ENCODE measurements at regions not wholly inside any gene's neighbourhood (a gene's known extent, or its start where the extent isn't known, plus 50 kb on each side); places are given as distances from the start of the nearest gene placed in this dataset.

DNA sequence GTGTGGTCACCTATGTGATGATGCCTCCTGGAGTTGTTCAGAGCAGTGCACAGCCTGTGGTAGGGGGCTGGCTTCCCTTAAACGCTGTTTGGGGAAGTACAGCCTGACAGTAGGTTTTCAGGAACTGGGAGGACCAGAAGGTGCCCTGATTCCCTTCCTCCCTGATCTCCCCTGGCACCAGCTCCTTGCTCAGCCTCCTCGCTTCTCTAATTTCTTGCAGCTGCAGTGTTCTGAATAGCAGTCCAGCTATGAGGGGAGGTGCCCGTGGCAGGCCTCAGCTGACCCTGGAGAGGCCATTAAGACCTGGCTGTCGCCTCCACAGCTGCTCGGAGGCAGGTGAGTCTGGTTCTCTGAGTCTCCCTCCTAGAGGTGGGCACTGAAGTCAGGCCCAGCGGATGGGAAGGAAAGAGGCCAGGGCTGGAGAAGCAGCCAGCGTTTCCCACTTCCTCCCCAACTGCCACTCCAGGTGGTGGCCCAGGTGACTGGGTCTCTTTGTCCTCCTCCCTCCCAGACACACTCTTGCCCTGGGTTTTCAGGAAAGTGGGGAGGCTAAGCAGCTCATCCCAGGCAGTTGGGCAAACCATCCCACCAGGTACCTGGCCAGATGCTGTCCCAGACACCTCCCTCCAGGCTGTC, 52.0 kb upstream of the RPL11 start:
- in situ Hi-C loops (cut with MboI; ENCODE audit: low sequenced_read_pairs): loop anchor here (5.0 kb wide), 1 partner anchor 97 kb away; no protein-coding TSS in a partner anchor

DNA sequence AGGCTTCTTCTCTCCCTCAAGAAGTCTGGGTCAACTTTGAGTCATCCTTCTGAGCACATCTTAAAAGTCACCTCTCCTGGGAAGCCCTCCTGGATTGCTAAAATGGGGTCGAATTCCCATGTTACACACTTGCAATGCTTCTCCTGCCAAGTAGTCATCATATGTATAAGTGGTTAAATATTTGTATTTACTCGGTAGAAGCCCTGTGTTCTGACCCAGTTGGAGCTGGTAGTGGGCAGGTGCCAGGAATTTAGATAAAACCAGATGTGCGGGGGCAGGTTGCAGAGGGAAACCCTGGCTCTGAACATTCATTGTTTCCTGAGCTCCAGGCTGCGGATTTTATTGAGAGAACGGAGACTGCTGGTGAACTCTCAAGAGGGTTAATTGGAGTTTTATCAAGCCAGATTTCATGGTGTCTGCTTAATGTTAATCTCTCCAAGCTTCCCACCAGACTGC, 52.8 kb upstream of the RPL11 start:
- in situ Hi-C loops (cut with MboI; ENCODE audit: low sequenced_read_pairs): no loop called here

DNA sequence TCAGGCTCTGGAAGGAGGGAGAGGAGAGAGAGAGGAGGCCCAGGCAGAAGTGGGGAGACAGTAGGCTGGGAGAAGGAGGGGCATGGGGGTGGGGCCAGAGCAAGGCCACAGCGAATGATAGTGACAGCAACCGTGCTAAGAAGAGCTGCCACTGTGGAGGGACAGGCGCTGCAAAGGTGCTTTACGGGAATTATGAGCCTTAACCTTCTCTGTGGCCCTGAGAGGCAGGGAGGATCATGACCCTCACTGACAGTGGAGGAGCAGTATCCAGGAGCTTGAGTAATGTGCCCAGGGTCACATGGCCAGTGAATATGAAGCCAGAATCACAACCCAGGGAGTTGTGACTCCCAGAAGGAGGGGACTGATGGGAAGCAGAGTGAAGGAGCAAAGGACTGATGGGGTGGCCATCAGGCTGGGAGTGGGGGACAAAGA, 53.4 kb upstream of the RPL11 start:
- in situ Hi-C loops (cut with MboI; ENCODE audit: low sequenced_read_pairs): no loop called here

DNA sequence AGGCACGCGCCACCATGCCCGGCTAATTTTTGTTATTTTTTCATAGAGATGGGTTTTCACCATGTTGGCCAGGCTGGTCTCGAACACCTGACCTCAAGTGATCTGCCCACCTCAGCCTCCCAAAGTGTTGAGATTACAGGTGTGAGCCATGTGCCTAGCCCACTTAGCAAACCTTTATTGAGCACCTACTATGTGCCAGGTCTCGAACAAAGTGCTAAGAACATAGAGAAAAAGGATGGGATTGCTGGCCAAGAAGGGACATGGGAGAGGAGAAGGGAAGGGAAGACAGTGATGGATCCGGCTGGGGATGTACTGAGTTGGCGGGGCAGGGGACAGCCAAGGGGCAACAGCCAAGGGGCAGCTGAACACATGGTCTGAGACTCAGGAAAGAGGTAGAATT, 55.6 kb upstream of the RPL11 start:
- in situ Hi-C loops (cut with MboI; ENCODE audit: low sequenced_read_pairs): no loop called here

DNA sequence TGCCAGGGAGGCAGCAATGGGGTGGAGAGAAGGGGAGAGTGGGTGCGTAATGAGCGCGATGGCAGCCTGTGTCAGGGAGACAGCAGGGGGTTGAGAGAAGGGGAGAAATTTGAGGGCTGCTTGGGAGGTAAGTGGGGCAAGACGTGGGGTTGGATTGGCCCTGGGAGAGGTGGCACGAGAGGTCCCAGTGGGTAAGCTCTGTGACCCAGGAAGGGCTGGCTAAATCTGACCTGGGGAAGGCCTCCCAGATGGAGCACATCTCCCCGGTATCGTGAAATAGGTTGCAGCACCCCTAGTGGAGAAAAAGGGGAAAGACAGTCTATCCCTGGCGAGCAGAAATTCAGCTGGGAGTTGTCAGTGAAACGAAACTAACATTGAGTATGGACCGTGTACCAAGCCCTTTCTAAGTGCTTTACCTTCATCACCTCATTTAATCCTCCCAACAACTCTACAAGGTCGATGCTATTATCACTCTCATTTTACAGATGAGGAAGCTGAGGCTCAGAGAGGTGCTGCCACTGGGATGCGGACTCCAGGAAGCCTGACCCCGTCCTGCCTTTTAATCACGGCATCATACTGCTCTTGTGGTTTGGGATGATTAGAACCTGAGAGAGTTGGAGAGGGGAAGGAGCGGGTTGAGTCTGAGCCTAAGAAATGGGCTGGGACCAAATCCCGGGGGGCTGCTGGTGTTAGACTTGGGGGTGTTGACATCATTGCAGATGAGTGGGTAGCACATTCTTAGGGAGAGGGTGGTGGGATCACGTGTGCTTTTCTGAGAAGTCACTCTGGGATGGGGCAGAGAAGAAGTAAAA, 56.6 kb upstream of the RPL11 start:
- in situ Hi-C loops (cut with MboI; ENCODE audit: low sequenced_read_pairs): no loop called here

DNA sequence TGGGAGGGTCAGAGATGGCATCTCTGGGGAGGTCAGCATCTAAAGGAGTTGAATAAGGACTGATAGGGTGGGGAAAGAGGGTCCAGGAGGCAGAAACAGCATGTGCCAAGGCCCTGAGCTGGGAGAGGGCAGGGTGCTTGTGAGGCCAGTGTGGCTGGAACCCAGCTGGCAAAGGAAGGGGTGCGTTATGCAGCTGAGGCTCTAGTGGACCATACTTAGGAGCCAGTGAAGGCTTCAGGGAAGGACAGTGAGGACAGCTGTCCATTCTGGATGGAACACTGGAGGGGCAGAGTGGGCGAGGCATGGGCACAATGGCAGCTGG, 57.1 kb upstream of the RPL11 start:
- in situ Hi-C loops (cut with MboI; ENCODE audit: low sequenced_read_pairs): no loop called here

DNA sequence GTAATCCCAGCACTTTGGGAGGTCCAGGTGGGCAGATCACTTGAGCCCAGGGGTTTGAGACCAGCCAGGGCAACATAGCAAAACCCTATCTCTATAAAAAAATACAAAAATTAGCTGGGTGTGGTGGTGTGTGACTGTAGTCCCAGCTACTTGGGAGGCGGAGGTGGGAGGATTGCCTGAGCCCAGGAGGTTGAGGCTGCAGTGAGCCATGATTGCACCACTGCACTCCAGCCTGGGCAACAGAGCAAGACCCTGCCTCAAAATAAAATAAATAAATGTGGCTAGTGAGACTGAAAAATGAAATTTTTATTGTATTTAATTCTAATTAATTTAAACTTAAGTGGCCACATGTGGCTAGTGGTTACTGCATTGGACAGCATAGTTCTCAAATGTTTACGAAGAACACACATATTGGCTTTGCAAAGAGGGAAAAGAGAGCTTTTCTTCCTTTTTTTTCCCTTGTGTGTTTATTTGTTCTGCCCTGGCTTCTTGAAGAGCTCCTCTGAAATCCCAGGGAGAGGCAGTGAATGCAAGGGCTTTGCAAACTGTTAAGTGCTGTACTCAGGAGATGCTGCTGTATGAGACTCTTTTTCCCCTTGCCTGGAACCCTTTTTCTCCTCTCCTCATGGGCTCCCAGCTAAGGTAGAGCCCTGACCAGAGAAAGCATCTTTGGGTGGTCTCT, 59.0 kb upstream of the RPL11 start:
- in situ Hi-C loops (cut with MboI; ENCODE audit: low sequenced_read_pairs): no loop called here

DNA sequence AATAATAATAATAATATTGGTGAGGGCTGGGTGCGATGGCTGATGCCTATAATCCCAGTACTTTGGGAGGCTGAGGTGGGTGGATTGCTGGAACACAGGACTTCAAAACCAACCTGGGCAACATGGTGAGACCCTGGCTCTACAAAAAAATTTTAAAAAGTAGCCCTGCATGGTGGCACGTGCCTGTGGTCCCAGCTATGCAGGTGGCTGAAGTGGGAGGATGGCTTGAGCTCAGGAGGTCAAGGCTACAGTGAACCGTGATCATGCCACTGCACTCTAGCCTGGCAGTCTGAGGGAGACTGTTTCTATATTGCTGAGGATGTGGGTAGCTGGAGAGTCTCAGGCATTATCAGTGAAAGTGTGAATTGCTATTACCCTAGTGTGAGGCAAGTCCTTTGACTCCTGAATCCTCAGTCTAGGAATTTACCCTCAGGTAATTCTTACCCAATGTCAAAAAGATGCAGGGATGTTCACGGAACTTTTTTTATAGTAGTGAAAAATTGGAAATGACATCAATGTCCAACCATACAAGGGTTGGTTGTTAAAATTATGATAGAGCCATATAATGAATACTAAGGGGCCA, 61.8 kb upstream of the RPL11 start:
- in situ Hi-C loops (cut with MboI; ENCODE audit: low sequenced_read_pairs): no loop called here

DNA sequence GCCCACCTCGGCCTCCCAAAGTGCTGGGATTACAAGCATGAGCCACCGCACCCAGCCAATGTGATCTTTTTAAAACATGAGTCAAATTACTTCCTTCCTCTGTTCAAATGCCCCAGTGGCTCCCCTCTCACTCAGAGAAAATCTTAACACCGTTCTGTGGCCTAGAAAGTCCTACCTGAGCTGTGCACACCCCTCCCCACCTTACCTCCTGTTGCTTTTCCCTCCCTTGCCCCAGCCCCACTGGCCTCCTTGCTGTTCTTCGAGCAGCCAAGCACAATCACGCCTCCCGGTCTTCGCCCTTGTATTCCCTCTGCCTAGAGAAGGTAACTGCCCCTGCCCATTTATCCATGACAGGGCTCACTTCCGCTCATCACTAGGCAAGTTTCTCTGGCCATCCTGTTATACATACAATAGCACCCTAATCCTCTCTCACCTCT, 62.6 kb upstream of the RPL11 start:
- in situ Hi-C loops (cut with MboI; ENCODE audit: low sequenced_read_pairs): no loop called here

DNA sequence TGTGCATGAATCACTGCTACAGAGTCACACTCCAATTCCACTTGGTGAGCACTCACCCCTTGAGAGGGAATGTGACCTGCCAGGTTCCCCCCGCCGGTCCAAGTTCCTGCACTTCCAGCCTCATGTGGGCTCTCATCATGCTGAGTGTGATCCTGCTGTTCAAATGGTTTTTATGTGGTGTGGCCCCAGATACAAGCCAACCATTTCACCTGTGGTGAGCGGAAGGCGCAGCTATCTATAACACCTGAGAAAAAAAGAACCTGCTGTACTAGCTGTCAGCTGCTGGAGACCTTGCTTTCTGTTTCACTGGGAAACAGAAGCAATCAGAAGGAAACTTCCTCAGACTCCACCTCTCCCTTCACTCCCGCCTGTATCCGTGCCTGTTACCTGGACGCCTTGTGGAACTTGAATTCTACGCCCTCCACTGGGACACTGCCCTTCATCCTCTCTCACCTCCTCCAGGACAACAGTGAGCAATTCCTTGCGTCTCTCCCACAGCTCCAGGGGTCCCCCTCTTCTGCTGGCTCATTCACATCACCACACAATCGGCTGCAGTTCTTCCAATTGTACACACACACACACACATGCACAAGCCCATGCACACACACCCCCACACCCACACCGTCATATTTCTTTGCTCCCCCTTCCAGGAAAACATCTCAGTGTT, 64.4 kb upstream of the RPL11 start:
- in situ Hi-C loops (cut with MboI; ENCODE audit: low sequenced_read_pairs): no loop called here

DNA sequence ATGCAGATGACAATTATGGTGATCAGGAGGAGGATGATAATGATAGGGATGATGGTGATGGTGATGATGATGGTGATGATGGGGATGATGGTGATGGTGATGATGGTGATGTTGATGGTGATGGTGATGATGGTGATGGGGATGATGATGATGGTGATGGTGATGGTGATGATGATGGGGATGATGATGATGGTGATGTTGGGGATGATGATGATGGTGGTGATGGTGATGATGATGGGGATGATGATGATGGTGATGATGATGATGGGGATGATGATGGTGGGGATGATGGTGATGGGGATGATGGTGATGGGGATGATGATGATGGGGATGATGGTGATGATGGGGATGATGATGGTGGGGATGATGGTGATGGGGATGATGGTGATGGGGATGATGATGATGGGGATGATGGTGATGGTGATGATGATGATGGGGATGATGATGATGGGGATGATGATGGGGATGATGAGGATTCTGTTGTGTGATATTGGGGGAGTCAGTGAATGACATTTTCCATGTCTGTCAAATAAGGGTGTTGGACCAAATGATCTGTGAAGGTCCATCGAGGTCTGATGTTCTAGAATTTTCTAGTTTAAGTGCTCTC, 65.6 kb upstream of the RPL11 start:
- in situ Hi-C loops (cut with MboI; ENCODE audit: low sequenced_read_pairs): no loop called here

DNA sequence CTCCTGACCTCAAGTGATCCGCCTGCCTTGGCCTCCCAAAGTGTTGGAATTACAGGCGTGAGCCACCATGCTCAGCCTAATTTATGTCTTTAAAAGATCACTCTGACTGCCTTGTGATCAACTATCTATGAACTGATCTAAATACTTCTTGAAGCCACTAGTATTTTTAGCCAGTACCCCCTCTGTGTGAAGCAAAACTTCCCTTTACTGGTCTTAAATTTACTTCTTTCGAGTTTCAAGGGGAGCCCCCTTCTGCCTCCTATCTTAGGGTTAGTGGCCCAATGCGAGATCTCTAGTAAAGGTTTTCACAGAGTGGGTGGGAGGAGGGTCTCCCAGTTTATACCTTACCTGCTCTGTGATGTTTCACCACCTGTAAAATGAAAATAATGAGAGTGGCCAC, 66.1 kb upstream of the RPL11 start:
- in situ Hi-C loops (cut with MboI; ENCODE audit: low sequenced_read_pairs): no loop called here

DNA sequence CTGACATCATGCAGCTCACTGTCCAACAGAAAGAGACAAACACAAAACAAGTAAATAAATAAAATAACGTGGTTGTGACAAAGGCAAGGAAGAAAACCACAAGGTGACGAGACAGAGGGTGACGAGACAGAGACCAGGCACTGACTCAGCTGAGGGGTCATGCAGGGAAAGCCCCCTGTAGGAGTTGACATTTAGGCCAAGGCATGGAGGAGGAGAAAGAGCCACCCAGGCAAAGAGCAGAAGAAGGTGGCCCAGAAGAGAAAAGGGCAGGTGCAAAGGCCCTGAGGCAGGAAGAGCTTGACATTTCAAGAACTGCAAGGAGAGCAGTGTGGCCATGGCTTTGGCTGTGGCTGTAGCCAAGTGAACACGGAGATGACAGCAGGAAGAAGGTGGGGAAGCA, 65.1 kb upstream of the ID3 start:
- in situ Hi-C loops (cut with MboI; ENCODE audit: low sequenced_read_pairs): no loop called here

DNA sequence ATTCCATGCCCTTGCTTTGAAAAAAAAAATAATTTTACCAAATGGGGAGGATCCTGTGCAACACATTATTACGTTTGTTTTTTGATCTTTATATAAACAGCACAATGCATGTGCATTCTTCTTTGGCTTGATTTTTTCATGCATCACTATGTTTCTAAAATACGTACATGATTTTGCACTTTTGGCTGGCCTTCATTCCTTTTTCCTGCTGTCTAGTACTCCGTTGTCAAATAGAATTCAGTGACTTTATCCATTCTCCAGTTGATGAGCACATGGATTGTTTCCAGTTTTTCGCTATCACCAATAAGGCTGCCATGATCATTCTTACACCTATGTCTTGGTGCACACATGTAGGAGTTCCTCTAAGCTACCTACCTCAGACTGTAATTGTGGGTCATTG, 63.0 kb upstream of the ID3 start:
- in situ Hi-C loops (cut with MboI; ENCODE audit: low sequenced_read_pairs): no loop called here

DNA sequence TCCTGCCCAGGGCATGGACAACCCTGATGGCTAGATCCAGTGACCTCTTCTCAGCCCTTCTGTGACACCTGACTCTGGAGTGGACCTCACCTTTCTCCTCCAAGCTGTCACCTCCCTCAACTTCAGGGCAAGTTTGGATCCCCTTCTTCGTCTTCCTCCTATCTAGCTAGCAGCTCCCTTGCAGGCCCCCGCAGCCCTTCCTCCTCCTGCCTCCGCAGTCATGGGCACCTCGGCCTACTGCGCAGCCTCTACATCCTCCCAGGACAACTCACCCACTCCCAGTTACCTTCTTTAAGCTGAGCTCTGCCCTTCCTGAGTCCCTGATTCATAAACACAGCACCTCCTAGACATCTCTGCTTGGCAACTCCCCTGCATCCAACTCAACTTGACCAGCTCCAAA, 61.3 kb upstream of the ID3 start:
- in situ Hi-C loops (cut with MboI; ENCODE audit: low sequenced_read_pairs): no loop called here

DNA sequence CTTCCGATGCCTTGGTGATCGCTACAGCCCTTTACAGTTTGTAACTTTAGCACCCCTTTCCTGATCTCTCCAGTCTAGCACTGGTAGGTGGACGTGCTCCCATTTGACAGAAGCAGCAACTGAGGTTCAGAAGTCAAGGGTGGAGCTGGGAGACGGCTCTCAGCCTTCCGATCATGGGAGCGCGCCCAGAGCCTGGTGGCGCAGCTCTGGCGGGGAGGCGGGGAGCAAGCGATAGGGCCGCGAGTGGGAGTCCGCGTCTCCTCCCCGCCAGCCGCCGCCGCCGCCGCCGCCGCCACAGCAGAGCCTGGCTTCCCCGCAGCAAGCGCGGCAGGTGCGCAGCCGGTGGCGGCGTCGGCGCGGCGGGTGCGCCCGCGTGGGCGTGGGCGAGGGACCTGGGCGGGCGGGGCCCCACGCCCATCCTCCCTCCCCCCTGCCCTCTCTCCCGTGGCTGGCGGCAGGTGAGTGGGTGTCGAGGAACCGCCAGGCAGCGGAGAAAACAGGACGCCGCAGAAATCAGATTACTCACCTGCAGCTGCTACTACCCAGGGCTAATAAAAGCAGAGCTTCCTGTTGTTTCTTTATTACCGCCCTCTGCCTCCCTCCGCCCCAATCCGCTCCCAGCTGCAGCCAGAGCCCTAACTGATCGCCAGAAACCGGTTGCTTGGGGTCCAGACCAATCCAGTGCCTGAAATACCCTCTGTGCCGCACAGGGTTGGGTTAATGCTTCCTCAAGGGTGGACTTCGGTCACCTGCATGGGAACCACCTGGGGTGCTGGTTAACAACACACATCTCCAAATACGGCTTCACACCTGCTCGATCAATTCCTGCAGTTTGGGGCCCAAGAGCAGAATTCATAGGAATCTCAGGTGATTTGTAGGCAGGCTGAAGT, 60.2 kb upstream of the ID3 start:
- in situ Hi-C loops (cut with MboI; ENCODE audit: low sequenced_read_pairs): no loop called here

DNA sequence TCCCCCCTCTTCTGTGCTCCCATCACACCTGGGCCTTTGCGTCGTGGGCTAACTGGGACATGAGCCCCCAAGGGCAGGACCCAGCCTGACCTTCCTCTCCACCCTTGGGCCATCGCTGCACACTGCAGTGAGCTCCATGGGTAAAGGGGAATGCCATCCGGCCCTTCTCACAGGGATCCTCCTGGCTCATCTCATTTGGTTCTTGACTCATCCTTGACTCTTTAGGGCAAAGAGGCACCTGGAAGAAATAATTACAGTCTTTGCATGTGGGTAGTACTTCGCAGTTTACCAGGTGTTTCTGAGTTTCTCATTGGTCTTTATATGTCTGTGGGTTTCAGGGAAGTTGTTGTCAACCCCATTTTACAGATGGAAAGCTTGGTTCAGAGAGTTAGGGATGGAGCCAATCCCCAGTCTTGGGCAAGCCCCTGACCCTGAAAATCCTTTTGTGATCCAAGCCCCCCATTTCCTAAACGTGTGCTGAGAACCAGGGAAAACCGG, 59.3 kb upstream of the ID3 start:
- in situ Hi-C loops (cut with MboI; ENCODE audit: low sequenced_read_pairs): no loop called here

DNA sequence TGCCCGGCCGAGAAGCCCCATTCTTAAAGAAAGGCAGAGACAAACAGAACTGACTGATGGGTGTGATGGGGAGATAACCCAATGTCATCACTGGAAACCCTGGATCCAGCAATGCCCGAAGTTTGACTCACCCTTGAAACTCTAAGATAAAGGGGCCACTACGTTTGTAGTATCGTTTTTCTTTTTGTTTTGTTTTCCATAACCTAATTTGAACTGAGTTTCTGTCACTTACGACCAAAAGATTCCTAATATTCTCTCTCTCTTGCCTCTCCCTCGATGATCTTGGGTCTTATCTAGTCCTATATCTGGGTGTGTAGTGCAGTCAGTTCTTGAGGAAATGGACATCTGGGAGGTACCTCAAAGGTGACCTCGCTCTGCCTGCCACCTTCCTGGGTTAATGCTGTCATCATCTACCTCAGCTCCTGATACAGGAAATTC, 57.8 kb upstream of the ID3 start:
- in situ Hi-C loops (cut with MboI; ENCODE audit: low sequenced_read_pairs): no loop called here

DNA sequence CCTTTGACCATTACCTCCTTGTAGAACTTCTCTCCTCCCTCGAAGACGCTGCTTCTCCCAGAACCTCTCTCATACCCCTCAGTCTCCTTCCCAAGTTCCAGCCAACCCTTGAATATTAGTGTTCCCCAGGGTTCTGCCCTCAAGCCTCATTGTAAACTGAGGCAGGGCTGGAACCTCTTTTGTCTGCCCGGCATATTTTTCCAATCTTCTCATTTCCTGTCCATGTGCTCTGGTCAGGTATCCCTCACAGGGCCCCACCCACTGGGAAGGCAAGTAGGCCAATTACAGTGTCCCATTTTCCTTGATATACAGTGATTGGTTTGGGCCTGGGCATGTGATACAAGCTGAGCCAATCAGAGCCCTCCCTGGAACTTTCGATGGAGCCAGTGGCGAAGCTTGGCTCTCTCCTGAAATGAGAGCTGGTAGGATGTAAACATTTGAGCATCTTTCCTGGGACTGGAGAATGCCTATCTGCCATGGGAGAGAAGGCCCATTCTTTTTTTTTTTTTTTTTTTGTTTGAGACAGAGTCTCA, 57.1 kb upstream of the ID3 start:
- in situ Hi-C loops (cut with MboI; ENCODE audit: low sequenced_read_pairs): no loop called here
